Erythroblast (primary cell): ENCODE measurements at regions not wholly inside any gene's neighbourhood (a gene's known extent, or its start where the extent isn't known, plus 50 kb on each side); places are given as distances from the start of the nearest gene placed in this dataset.

Experiments used
- GATA1 ChIP-seq: IDR thresholded peaks from 2 replicates; pipeline ENCODE4 v1.6.1; 2011; ENCODE audit warnings: low read depth, mild to moderate bottlenecking, control low read depth, low read length, moderate library complexity
- POLR2A ChIP-seq: IDR thresholded peaks from 2 replicates; pipeline ENCODE4 v1.6.1; 2011; ENCODE audit warnings: mild to moderate bottlenecking, low read length

DNA sequence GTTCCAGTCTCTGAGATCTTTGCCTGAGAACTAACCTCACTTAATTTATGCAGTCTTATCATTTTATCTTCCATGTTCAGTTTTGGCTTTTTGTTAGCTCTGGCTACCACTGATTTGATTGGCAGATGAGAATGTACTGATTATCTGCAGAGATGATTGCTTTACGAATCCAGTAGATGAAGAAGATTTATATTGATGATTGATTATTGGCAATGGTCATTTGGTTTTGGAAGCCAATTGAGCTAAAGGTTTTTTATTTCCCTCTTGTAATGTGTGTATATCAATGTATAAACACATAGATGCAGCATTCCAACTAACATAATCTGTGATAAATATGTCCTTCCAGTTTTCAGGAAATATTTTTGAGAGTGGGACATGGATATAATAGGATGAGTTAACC, 763.6 kb downstream of the CDH11 start:
- TF ChIP-seq POLR2A: no peak
- no peak for TF ChIP-seq GATA1
